WTC11 (cell line): ENCODE measurements at regions not wholly inside any gene's neighbourhood (a gene's known extent, or its start where the extent isn't known, plus 50 kb on each side); places are given as distances from the start of the nearest gene placed in this dataset.

ENCODE experiments used
- ATAC-seq: fragments of 200-7000 bp; cut with Tn5 transposase; 2 replicates; pipeline ENCODE4 v1.10.0; 2021; ENCODE audit warnings: mild to moderate bottlenecking, moderate library complexity
- CTCF ChIA-PET: fragments of 300-600 bp; sonication (Branson Sonifier 250); formaldehyde crosslinking; loops from one replicate; lab custom pipeline; 2021; ENCODE audit warnings: antibody characterized with exemption; lab: Charles Lee
- POLR2A ChIA-PET: fragments of 350-600 bp; sonication (Branson Sonifier 250); formaldehyde crosslinking; loops from one replicate; lab custom pipeline; 2021; ENCODE audit warnings: antibody characterized with exemption; lab: Charles Lee
- DNase-seq: peaks from one replicate; pipeline ENCODE4 v3.0.0; 2021; ENCODE audit warnings: low spot score
- H3K27ac Mint-ChIP-seq: 2 replicates; pipeline ENCODE4 v1.8.0; 2021; ENCODE audit warnings: mixed read lengths
- H3K27me3 Mint-ChIP-seq: 2 replicates; pipeline ENCODE4 v1.8.0; 2021; ENCODE audit warnings: low read depth, mild to moderate bottlenecking, moderate library complexity, mixed read lengths
- H3K36me3 Mint-ChIP-seq: 2 replicates; pipeline ENCODE4 v1.8.0; 2021; ENCODE audit warnings: mixed read lengths
- H3K4me1 Mint-ChIP-seq: 2 replicates; pipeline ENCODE4 v1.8.0; 2022; ENCODE audit warnings: mixed read lengths
- H3K4me3 Mint-ChIP-seq: 2 replicates; pipeline ENCODE4 v1.8.0; 2021; ENCODE audit warnings: mild to moderate bottlenecking, moderate library complexity, mixed read lengths
- H3K9me3 Mint-ChIP-seq: 2 replicates; pipeline ENCODE4 v1.8.0; 2021; ENCODE audit warnings: mixed read lengths
- E2F4 ChIP-seq: sonication (generic); formaldehyde crosslinking; IDR thresholded peaks from 2 replicates; pipeline ENCODE4 v1.8.1; 2022; ENCODE audit warnings: low read depth, mild to moderate bottlenecking, moderate library complexity, missing genetic modification reagents, borderline replicate concordance
- ELF4 ChIP-seq: sonication (generic); formaldehyde crosslinking; IDR thresholded peaks from 2 replicates; pipeline ENCODE4 v1.8.1; 2022; ENCODE audit warnings: low read depth, mild to moderate bottlenecking, moderate library complexity, missing genetic modification reagents
- ERG ChIP-seq: fragments of 250-450 bp; sonication (Bioruptor Pico); IDR thresholded peaks from 2 replicates; pipeline ENCODE4 v1.8.0; 2021; ENCODE audit warnings: mild to moderate bottlenecking
- FOXK1 ChIP-seq: sonication (generic); formaldehyde crosslinking; IDR thresholded peaks from 2 replicates; pipeline ENCODE4 v1.8.0; 2022; ENCODE audit warnings: mild to moderate bottlenecking, moderate library complexity, missing genetic modification reagents
- MAX ChIP-seq: sonication (generic); formaldehyde crosslinking; IDR thresholded peaks from 2 replicates; pipeline ENCODE4 v1.8.0; 2022; ENCODE audit warnings: mild to moderate bottlenecking, missing genetic modification reagents
- NFE2L1 ChIP-seq: sonication (generic); formaldehyde crosslinking; IDR thresholded peaks from 2 replicates; pipeline ENCODE4 v1.8.1; 2023; ENCODE audit warnings: missing genetic modification reagents
- RORB ChIP-seq: fragments of 250-450 bp; sonication (Bioruptor Pico); IDR thresholded peaks from 2 replicates; pipeline ENCODE4 v1.9.0; 2021; ENCODE audit warnings: mild to moderate bottlenecking
- SMAD3 ChIP-seq: sonication (generic); formaldehyde crosslinking; IDR thresholded peaks from 2 replicates; pipeline ENCODE4 v1.8.0; 2022; ENCODE audit warnings: missing genetic modification reagents, mild to moderate bottlenecking, borderline replicate concordance
- SMAD4 ChIP-seq: sonication (generic); formaldehyde crosslinking; IDR thresholded peaks from 2 replicates; pipeline ENCODE4 v1.8.0; 2022; ENCODE audit warnings: mild to moderate bottlenecking, missing genetic modification reagents
- TEAD4 ChIP-seq: sonication (generic); formaldehyde crosslinking; IDR thresholded peaks from 2 replicates; pipeline ENCODE4 v1.8.0; 2022; ENCODE audit warnings: mild to moderate bottlenecking, missing genetic modification reagents
- TP53 ChIP-seq: sonication (generic); formaldehyde crosslinking; IDR thresholded peaks from 2 replicates; pipeline ENCODE4 v1.8.1; 2023; ENCODE audit warnings: mild to moderate bottlenecking, missing genetic modification reagents
- ZBTB21 ChIP-seq: sonication (generic); formaldehyde crosslinking; IDR thresholded peaks from 2 replicates; pipeline ENCODE4 v1.8.1; 2023; ENCODE audit warnings: mild to moderate bottlenecking, missing genetic modification reagents, borderline replicate concordance
- ZNF138 ChIP-seq: sonication (generic); formaldehyde crosslinking; conservative IDR thresholded peaks from 2 replicates; pipeline ENCODE4 v1.8.1; 2022; ENCODE audit warnings: mild to moderate bottlenecking, moderate library complexity, missing genetic modification reagents
- ZNF396 ChIP-seq: fragments of 250-450 bp; sonication (Bioruptor Pico); IDR thresholded peaks from 2 replicates; pipeline ENCODE4 v1.8.0; 2021; ENCODE audit warnings: mild to moderate bottlenecking, moderate library complexity, borderline replicate concordance
- TF ChIP-seq, protein P1 (sequence below): sonication (generic); formaldehyde crosslinking; IDR thresholded peaks from 2 replicates; pipeline ENCODE4 v1.8.0; 2023; ENCODE audit warnings: mild to moderate bottlenecking, missing genetic modification reagents
- TF ChIP-seq, protein P2 (sequence below): fragments of 250-450 bp; sonication (Bioruptor Pico); IDR thresholded peaks from 2 replicates; pipeline ENCODE4 v2.1.2; 2022; ENCODE audit warnings: mild to moderate bottlenecking, moderate library complexity
- TF ChIP-seq, protein P3 (sequence below): sonication (generic); formaldehyde crosslinking; IDR thresholded peaks from 2 replicates; pipeline ENCODE4 v1.8.0; 2022; ENCODE audit warnings: mild to moderate bottlenecking, missing genetic modification reagents
- TF ChIP-seq, protein P4 (sequence below): fragments of 250-450 bp; sonication (Bioruptor Pico); IDR thresholded peaks from 2 replicates; pipeline ENCODE4 v1.9.0; 2021; ENCODE audit warnings: mild to moderate bottlenecking, borderline replicate concordance
- TF ChIP-seq, protein P5 (sequence below): sonication (generic); formaldehyde crosslinking; IDR thresholded peaks from 2 replicates; pipeline ENCODE4 v1.8.1; 2022; ENCODE audit warnings: low read depth, missing genetic modification reagents, borderline replicate concordance
- TF ChIP-seq, protein P6 (sequence below): fragments of 250-450 bp; sonication (Bioruptor Pico); conservative IDR thresholded peaks from 2 replicates; pipeline ENCODE4 v1.9.0; 2021; ENCODE audit warnings: mild to moderate bottlenecking

DNA sequence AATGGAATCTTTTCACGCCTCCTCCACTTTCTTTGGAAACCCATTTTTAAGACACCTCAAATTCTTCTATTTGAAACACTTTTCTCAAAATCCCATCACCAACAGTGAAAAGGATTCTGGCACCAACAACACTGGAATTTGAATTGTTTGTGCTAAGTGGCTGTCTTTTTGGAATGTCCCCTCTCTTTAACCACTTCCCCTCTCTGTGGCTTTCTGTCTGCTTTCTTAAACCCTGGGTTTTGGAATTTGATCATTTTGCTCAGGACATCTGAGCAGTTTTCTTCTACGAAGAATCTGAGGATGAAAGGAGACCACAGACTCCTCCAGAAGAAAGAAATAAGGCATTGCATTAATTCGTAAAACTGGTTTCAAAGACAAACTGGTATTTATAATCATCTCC, 89.0 kb downstream of the MXRA5 start:
- Mint-ChIP-seq H3K36me3 (peaks cover 2% of the 10 kb centered on the region), H3K4me1 (no peaks in the 10 kb centered on the region), H3K27ac (no peak overlapping the region), H3K4me3 (no peak overlapping the region), H3K9me3 (peaks cover 4% of the 10 kb centered on the region; the same call in 1 of the 2 replicates), H3K27me3 (peaks cover 3% of the 10 kb centered on the region; the same call in 1 of the 2 replicates)
- ChIA-PET POLR2A (no interaction called here), CTCF (no interaction called here)
- DNase-seq, result no peak
- no peak for ATAC-seq
- TF ChIP-seq, protein P1, sequence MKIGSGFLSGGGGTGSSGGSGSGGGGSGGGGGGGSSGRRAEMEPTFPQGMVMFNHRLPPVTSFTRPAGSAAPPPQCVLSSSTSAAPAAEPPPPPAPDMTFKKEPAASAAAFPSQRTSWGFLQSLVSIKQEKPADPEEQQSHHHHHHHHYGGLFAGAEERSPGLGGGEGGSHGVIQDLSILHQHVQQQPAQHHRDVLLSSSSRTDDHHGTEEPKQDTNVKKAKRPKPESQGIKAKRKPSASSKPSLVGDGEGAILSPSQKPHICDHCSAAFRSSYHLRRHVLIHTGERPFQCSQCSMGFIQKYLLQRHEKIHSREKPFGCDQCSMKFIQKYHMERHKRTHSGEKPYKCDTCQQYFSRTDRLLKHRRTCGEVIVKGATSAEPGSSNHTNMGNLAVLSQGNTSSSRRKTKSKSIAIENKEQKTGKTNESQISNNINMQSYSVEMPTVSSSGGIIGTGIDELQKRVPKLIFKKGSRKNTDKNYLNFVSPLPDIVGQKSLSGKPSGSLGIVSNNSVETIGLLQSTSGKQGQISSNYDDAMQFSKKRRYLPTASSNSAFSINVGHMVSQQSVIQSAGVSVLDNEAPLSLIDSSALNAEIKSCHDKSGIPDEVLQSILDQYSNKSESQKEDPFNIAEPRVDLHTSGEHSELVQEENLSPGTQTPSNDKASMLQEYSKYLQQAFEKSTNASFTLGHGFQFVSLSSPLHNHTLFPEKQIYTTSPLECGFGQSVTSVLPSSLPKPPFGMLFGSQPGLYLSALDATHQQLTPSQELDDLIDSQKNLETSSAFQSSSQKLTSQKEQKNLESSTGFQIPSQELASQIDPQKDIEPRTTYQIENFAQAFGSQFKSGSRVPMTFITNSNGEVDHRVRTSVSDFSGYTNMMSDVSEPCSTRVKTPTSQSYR (CRISPR knock-in tag), result no peak
- no peak for TF ChIP-seq SMAD4 (CRISPR knock-in tag)
- no peak for TF ChIP-seq TEAD4 (CRISPR knock-in tag)
- TF ChIP-seq NFE2L1 (CRISPR knock-in tag), result no peak
- TF ChIP-seq E2F4 (CRISPR knock-in tag), result no peak
- no peak for TF ChIP-seq ERG
- TF ChIP-seq, protein P2, sequence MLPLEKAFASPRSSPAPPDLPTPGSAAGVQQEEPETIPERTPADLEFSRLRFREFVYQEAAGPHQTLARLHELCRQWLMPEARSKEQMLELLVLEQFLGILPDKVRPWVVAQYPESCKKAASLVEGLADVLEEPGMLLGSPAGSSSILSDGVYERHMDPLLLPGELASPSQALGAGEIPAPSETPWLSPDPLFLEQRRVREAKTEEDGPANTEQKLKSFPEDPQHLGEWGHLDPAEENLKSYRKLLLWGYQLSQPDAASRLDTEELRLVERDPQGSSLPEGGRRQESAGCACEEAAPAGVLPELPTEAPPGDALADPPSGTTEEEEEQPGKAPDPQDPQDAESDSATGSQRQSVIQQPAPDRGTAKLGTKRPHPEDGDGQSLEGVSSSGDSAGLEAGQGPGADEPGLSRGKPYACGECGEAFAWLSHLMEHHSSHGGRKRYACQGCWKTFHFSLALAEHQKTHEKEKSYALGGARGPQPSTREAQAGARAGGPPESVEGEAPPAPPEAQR (CRISPR knock-in tag), result no peak
- TF ChIP-seq TP53 (CRISPR knock-in tag), result no peak
- no peak for TF ChIP-seq FOXK1
- no peak for TF ChIP-seq ELF4 (CRISPR knock-in tag)
- TF ChIP-seq, protein P3, sequence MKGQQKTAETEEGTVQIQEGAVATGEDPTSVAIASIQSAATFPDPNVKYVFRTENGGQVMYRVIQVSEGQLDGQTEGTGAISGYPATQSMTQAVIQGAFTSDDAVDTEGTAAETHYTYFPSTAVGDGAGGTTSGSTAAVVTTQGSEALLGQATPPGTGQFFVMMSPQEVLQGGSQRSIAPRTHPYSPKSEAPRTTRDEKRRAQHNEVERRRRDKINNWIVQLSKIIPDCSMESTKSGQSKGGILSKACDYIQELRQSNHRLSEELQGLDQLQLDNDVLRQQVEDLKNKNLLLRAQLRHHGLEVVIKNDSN (CRISPR knock-in tag), result no peak
- TF ChIP-seq ZBTB21 (CRISPR knock-in tag), result no peak
- no peak for TF ChIP-seq ZNF138

DNA sequence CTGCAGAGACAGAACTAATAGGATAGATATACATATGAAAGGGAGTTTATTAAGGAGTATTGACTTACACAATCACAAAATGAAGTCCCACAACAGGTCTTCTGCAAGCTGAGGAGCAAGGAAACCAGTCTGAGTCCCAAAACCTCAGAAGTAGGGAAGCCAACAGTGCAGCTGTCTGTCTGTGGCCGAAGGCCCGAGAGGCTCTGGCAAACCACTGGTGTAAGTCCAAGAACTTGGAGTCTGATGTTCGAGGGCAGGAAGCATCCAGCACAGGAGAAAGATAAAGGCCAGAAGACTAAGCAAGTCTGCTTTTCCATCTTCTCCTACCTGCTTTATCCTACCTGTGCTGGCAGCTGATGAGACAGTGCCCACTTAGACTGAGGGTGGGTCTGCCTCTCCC, 89.6 kb downstream of the MXRA5 start:
- DNase-seq (no peak), ATAC-seq (no peak)
- Mint-ChIP-seq H3K27ac (no peak overlapping the region), H3K9me3 (peaks cover 4% of the 10 kb centered on the region; the same call in 1 of the 2 replicates), H3K4me1 (no peaks in the 10 kb centered on the region), H3K27me3 (peaks cover 3% of the 10 kb centered on the region; the same call in 1 of the 2 replicates), H3K36me3 (peaks cover 2% of the 10 kb centered on the region), H3K4me3 (no peak overlapping the region)
- ChIA-PET POLR2A (no interaction called here), CTCF (no interaction called here)
- TF ChIP-seq ZNF396 (CRISPR knock-in tag) (no peak), RORB (CRISPR knock-in tag) (no peak), SMAD3 (no peak), MAX (no peak)
- TF ChIP-seq, protein P4, sequence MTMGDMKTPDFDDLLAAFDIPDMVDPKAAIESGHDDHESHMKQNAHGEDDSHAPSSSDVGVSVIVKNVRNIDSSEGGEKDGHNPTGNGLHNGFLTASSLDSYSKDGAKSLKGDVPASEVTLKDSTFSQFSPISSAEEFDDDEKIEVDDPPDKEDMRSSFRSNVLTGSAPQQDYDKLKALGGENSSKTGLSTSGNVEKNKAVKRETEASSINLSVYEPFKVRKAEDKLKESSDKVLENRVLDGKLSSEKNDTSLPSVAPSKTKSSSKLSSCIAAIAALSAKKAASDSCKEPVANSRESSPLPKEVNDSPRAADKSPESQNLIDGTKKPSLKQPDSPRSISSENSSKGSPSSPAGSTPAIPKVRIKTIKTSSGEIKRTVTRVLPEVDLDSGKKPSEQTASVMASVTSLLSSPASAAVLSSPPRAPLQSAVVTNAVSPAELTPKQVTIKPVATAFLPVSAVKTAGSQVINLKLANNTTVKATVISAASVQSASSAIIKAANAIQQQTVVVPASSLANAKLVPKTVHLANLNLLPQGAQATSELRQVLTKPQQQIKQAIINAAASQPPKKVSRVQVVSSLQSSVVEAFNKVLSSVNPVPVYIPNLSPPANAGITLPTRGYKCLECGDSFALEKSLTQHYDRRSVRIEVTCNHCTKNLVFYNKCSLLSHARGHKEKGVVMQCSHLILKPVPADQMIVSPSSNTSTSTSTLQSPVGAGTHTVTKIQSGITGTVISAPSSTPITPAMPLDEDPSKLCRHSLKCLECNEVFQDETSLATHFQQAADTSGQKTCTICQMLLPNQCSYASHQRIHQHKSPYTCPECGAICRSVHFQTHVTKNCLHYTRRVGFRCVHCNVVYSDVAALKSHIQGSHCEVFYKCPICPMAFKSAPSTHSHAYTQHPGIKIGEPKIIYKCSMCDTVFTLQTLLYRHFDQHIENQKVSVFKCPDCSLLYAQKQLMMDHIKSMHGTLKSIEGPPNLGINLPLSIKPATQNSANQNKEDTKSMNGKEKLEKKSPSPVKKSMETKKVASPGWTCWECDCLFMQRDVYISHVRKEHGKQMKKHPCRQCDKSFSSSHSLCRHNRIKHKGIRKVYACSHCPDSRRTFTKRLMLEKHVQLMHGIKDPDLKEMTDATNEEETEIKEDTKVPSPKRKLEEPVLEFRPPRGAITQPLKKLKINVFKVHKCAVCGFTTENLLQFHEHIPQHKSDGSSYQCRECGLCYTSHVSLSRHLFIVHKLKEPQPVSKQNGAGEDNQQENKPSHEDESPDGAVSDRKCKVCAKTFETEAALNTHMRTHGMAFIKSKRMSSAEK, result no peak
- TF ChIP-seq, protein P5, sequence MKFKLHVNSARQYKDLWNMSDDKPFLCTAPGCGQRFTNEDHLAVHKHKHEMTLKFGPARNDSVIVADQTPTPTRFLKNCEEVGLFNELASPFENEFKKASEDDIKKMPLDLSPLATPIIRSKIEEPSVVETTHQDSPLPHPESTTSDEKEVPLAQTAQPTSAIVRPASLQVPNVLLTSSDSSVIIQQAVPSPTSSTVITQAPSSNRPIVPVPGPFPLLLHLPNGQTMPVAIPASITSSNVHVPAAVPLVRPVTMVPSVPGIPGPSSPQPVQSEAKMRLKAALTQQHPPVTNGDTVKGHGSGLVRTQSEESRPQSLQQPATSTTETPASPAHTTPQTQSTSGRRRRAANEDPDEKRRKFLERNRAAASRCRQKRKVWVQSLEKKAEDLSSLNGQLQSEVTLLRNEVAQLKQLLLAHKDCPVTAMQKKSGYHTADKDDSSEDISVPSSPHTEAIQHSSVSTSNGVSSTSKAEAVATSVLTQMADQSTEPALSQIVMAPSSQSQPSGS, result no peak
- TF ChIP-seq, protein P6, sequence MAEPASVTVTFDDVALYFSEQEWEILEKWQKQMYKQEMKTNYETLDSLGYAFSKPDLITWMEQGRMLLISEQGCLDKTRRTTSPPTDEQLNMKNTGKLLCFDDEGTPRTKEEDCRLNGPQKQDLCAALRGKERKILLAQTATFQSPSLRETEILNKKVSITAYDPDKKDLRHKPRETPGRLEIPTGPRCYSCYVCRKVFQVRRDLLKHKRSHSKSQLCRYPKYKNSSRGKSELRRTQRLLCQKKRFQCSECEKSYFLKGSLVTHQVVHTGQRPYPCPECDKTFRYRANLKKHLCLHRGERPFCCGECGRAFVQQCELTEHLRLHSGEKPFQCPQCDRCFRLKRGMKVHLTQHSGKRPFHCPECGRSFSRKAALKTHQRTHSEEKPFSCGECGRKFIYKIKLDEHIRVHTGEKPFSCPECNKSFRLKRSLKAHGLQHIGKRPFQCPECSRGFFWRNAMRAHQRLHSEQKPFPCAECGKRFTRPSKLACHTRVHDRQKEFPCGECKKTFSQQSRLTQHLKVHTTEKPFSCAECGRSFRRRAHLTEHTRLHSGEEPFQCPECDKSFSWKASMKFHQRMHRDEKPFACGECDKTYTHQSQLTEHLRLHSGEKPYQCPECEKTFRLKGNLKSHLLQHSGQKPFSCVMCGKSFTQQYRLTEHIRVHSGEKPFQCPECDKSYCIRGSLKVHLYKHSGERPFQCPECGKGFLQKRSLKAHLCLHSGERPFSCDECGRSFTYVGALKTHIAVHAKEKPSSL (CRISPR knock-in tag), result no peak
